GM21825 (cell line): ENCODE measurements at regions not wholly inside any gene's neighbourhood (a gene's known extent, or its start where the extent isn't known, plus 50 kb on each side); places are given as distances from the start of the nearest gene placed in this dataset.
"Not testable (repeated sequence)": the region's sequence is repeated elsewhere in the genome, so short reads cannot be mapped to it uniquely, and the experiment has no call there.

ENCODE experiments used
- ATAC-seq: cut with Tn5 transposase; IDR thresholded peaks from one replicate; pipeline ENCODE4 v1.9.1; 2021; ENCODE audit warnings: mild to moderate bottlenecking, moderate library complexity; ENCODE audit not compliant: unreplicated experiment

GRCh38 chr12:89230376-89231315, 121.7 kb downstream of the DUSP6 start:
- ATAC-seq = no peak

GRCh38 chr12:89228491-89228890, 123.8 kb downstream of the DUSP6 start:
- ATAC-seq = no peak

- ATAC-seq = no peak
Measured at GRCh38 chr12:89227774-89228173, 124.5 kb downstream of the DUSP6 start.

- peak; percentile 62 for ATAC-seq
Measured at GRCh38 chr12:89225808-89226411, 126.4 kb downstream of the DUSP6 start.

- peak; percentile 54 for ATAC-seq
Measured at GRCh38 chr12:89225401-89225800, 126.9 kb downstream of the DUSP6 start.

GRCh38 chr12:89222580-89222979, 129.7 kb downstream of the DUSP6 start:
- ATAC-seq = not testable (repeated sequence)

- no peak for ATAC-seq
Measured at GRCh38 chr12:89217472-89217871, 134.8 kb downstream of the DUSP6 start.

- ATAC-seq = no peak
Measured at GRCh38 chr12:89216211-89216952, 135.9 kb downstream of the DUSP6 start.

GRCh38 chr12:89215196-89215595, 137.1 kb downstream of the DUSP6 start:
- no peak for ATAC-seq

- no peak for ATAC-seq
Measured at GRCh38 chr12:89213747-89214146, 138.6 kb downstream of the DUSP6 start.

GRCh38 chr12:89213139-89213538, 139.2 kb downstream of the DUSP6 start:
- ATAC-seq = no peak

- no peak for ATAC-seq
Measured at GRCh38 chr12:89212339-89212771, 139.9 kb downstream of the DUSP6 start.

- no peak for ATAC-seq
Measured at GRCh38 chr12:89211456-89211855, 140.8 kb downstream of the DUSP6 start.

GRCh38 chr12:89210277-89210676, 142.0 kb downstream of the DUSP6 start:
- no peak for ATAC-seq

GRCh38 chr12:89208661-89209096, 143.6 kb downstream of the DUSP6 start:
- ATAC-seq = no peak

GRCh38 chr12:89206390-89206789, 145.9 kb downstream of the DUSP6 start:
- ATAC-seq = no peak

- ATAC-seq = no peak
Measured at GRCh38 chr12:89205517-89205916, 146.8 kb downstream of the DUSP6 start.

GRCh38 chr12:89203144-89203543, 149.2 kb downstream of the DUSP6 start:
- no peak for ATAC-seq

- no peak for ATAC-seq
Measured at GRCh38 chr12:89200217-89200616, 152.1 kb downstream of the DUSP6 start.

- no peak for ATAC-seq
Measured at GRCh38 chr12:89195470-89195869, 156.8 kb downstream of the DUSP6 start.

- ATAC-seq = no peak
Measured at GRCh38 chr12:89194683-89195082, 157.6 kb downstream of the DUSP6 start.
